H1 (cell line): ENCODE measurements at regions not wholly inside any gene's neighbourhood (a gene's known extent, or its start where the extent isn't known, plus 50 kb on each side); places are given as distances from the start of the nearest gene placed in this dataset.

ENCODE experiments used
- KDM4A ChIP-seq: IDR thresholded peaks from one replicate; pipeline ENCODE4 v1.7.1; 2012; ENCODE audit warnings: low read depth, mild to moderate bottlenecking, moderate library complexity, low read length, inconsistent platforms; ENCODE audit not compliant: severe bottlenecking
- MAX ChIP-seq: IDR thresholded peaks from 2 replicates; pipeline ENCODE4 v1.6.1; 2012; ENCODE audit warnings: inconsistent platforms
- NANOG ChIP-seq: IDR thresholded peaks from 2 replicates; pipeline ENCODE4 v1.6.1; 2011; ENCODE audit warnings: low read length, low read depth, mild to moderate bottlenecking, inconsistent platforms; ENCODE audit not compliant: insufficient read depth, poor library complexity, severe bottlenecking

- TF ChIP-seq MAX, result no peak
- TF ChIP-seq NANOG, result no peak
- no peak for TF ChIP-seq KDM4A
These were observed 266.6 kb downstream of the NKX6-1 start (continued) for GRCh38 chr4:84232309-84233095.
